Duodenal mucosa (tissue), 2 donors: ENCODE measurements at regions not wholly inside any gene's neighbourhood (a gene's known extent, or its start where the extent isn't known, plus 50 kb on each side); places are given as distances from the start of the nearest gene placed in this dataset.

ENCODE experiments used
- H3K27ac ChIP-seq: one replicate; pipeline ENCODE4 v1.7.0; 2013; ENCODE audit warnings: low read depth, low read length
- H3K27me3 ChIP-seq, 2 donors: one replicate each; pipeline ENCODE4 v1.7.0; 2013; ENCODE audit warnings: low read length in 2 of 2, control low read depth in 1 of 2; ENCODE audit not compliant: insufficient read depth in 2 of 2, control insufficient read depth in 1 of 2
- H3K36me3 ChIP-seq, 2 donors: one replicate each; pipeline ENCODE4 v1.7.0; 2013; ENCODE audit warnings: low read length in 2 of 2, control low read depth in 1 of 2; ENCODE audit not compliant: insufficient read depth in 2 of 2, control insufficient read depth in 1 of 2
- H3K4me1 ChIP-seq, 2 donors: one replicate each; pipeline ENCODE4 v1.7.0; 2013; ENCODE audit warnings: low read length in 2 of 2, control low read depth in 1 of 2; ENCODE audit not compliant: insufficient read depth in 2 of 2, control insufficient read depth in 1 of 2
- H3K4me3 ChIP-seq, 2 donors: one replicate each; pipeline ENCODE4 v1.7.0; 2013; ENCODE audit warnings: low read length in 2 of 2, low read depth in 1 of 2
- H3K9ac ChIP-seq, 2 donors: one replicate each; pipeline ENCODE4 v1.7.0; 2013; ENCODE audit warnings: low read length in 2 of 2, low read depth in 1 of 2
- H3K9me3 ChIP-seq, 2 donors: one replicate each; pipeline ENCODE4 v1.7.0; 2013; ENCODE audit warnings: low read length in 2 of 2, control low read depth in 1 of 2; ENCODE audit not compliant: control insufficient read depth in 1 of 2

GRCh38 chr9:73719660-73720059 is 568.0 kb downstream of the ANXA1 start:
- Histone ChIP-seq H3K9ac (no peak overlapping the region), H3K9me3 (no peaks in the 10 kb centered on the region), H3K27ac (no peak overlapping the region), H3K4me1 (no peaks in the 10 kb centered on the region), H3K27me3 (no peaks in the 10 kb centered on the region), H3K36me3 (no peaks in the 10 kb centered on the region), H3K4me3 (no peak overlapping the region)

GRCh38 chr9:73720601-73721000 is 568.9 kb downstream of the ANXA1 start:
- no peak overlapping the region for H3K27ac ChIP-seq
- H3K4me1 ChIP-seq, result no peaks in the 10 kb centered on the region
- no peak overlapping the region for H3K4me3 ChIP-seq
- no peaks in the 10 kb centered on the region for H3K9me3 ChIP-seq
- no peak overlapping the region for H3K9ac ChIP-seq
- no peaks in the 10 kb centered on the region for H3K36me3 ChIP-seq
- no peaks in the 10 kb centered on the region for H3K27me3 ChIP-seq

- Histone ChIP-seq H3K9ac (no peak overlapping the region), H3K4me3 (no peak overlapping the region)
Measured at GRCh38 chr9:73736270-73736669, 584.6 kb downstream of the ANXA1 start.

GRCh38 chr9:73738741-73739530 is 587.3 kb downstream of the ANXA1 start:
- Histone ChIP-seq H3K9ac (no peak overlapping the region), H3K27me3 (no peaks in the 10 kb centered on the region), H3K4me3 (no peak overlapping the region), H3K27ac (no peak overlapping the region), H3K36me3 (no peaks in the 10 kb centered on the region), H3K9me3 (no peaks in the 10 kb centered on the region), H3K4me1 (no peaks in the 10 kb centered on the region)

More at GRCh38 chr9:73736270-73736669, 584.6 kb downstream of the ANXA1 start:
- no peaks in the 10 kb centered on the region for H3K27me3 ChIP-seq
- H3K4me1 ChIP-seq, result no peaks in the 10 kb centered on the region
- no peak overlapping the region for H3K27ac ChIP-seq
- no peaks in the 10 kb centered on the region for H3K36me3 ChIP-seq
- H3K9me3 ChIP-seq, result no peaks in the 10 kb centered on the region

- Histone ChIP-seq H3K27me3 (no peaks in the 10 kb centered on the region), H3K4me1 (no peaks in the 10 kb centered on the region), H3K9ac (no peak overlapping the region), H3K27ac (no peak overlapping the region), H3K36me3 (no peaks in the 10 kb centered on the region), H3K4me3 (no peak overlapping the region), H3K9me3 (no peaks in the 10 kb centered on the region)
Measured at GRCh38 chr9:73741316-73741715, 589.7 kb downstream of the ANXA1 start.

- no peaks in the 10 kb centered on the region for H3K4me1 ChIP-seq
- no peak overlapping the region for H3K9ac ChIP-seq
- H3K27ac ChIP-seq, result no peak overlapping the region
- no peaks in the 10 kb centered on the region for H3K36me3 ChIP-seq
- H3K4me3 ChIP-seq, result no peak overlapping the region
- H3K9me3 ChIP-seq, result no peaks in the 10 kb centered on the region
- H3K27me3 ChIP-seq, result no peaks in the 10 kb centered on the region
Measured at GRCh38 chr9:73742412-73742811, 590.7 kb downstream of the ANXA1 start.

GRCh38 chr9:73743826-73744225 is 592.2 kb downstream of the ANXA1 start:
- H3K27ac ChIP-seq, result no peak overlapping the region
- H3K27me3 ChIP-seq, result no peaks in the 10 kb centered on the region
- no peaks in the 10 kb centered on the region for H3K4me1 ChIP-seq
- H3K9me3 ChIP-seq, result no peaks in the 10 kb centered on the region
- no peaks in the 10 kb centered on the region for H3K36me3 ChIP-seq
- H3K4me3 ChIP-seq, result no peak overlapping the region
- no peak overlapping the region for H3K9ac ChIP-seq

- Histone ChIP-seq H3K36me3 (no peaks in the 10 kb centered on the region), H3K27ac (no peak overlapping the region), H3K27me3 (no peaks in the 10 kb centered on the region), H3K9me3 (no peaks in the 10 kb centered on the region), H3K9ac (no peak overlapping the region), H3K4me3 (no peak overlapping the region), H3K4me1 (no peaks in the 10 kb centered on the region)
Measured at GRCh38 chr9:73745598-73745997, 593.9 kb downstream of the ANXA1 start.

GRCh38 chr9:73753171-73753570 is 601.5 kb downstream of the ANXA1 start:
- no peaks in the 10 kb centered on the region for H3K27me3 ChIP-seq
- no peaks in the 10 kb centered on the region for H3K36me3 ChIP-seq

GRCh38 chr9:73761905-73762304 is 610.2 kb downstream of the ANXA1 start:
- Histone ChIP-seq H3K36me3 (no peaks in the 10 kb centered on the region), H3K9me3 (no peaks in the 10 kb centered on the region), H3K27ac (no peak overlapping the region)

More at GRCh38 chr9:73753171-73753570, 601.5 kb downstream of the ANXA1 start:
- Histone ChIP-seq H3K27ac (no peak overlapping the region), H3K4me3 (no peak overlapping the region), H3K9me3 (no peaks in the 10 kb centered on the region), H3K4me1 (no peaks in the 10 kb centered on the region), H3K9ac (no peak overlapping the region)

More at GRCh38 chr9:73761905-73762304, 610.2 kb downstream of the ANXA1 start:
- H3K27me3 ChIP-seq, result no peaks in the 10 kb centered on the region
- H3K9ac ChIP-seq, result no peak overlapping the region
- no peak overlapping the region for H3K4me3 ChIP-seq
- H3K4me1 ChIP-seq, result no peaks in the 10 kb centered on the region
